ENCODE measurements at regions not wholly inside any gene's neighbourhood (a gene's known extent, or its start where the extent isn't known, plus 50 kb on each side); places are given as distances from the start of the nearest gene placed in this dataset.

DNA sequence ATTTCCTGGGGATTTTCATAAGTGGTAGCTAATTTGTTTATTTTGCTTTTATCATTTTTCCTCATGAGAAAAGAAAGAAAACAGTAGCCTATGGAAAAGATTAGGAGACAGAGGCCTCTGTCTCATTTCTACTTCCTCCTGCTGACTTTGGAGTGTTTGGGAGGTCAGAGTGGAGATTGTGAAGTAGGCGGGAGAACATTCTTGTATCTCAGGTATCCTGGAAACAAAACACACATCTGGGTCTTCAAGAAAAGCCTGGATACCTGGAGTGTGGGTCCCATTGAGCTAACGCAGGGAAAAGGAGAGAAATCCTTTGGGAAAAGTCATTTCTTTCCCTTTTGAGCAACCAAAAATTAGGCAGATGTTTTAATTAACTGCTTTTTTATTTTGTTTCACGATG, 161.5 kb upstream of the DMAC1 start:
- TF ChIP-seq, protein P1, sequence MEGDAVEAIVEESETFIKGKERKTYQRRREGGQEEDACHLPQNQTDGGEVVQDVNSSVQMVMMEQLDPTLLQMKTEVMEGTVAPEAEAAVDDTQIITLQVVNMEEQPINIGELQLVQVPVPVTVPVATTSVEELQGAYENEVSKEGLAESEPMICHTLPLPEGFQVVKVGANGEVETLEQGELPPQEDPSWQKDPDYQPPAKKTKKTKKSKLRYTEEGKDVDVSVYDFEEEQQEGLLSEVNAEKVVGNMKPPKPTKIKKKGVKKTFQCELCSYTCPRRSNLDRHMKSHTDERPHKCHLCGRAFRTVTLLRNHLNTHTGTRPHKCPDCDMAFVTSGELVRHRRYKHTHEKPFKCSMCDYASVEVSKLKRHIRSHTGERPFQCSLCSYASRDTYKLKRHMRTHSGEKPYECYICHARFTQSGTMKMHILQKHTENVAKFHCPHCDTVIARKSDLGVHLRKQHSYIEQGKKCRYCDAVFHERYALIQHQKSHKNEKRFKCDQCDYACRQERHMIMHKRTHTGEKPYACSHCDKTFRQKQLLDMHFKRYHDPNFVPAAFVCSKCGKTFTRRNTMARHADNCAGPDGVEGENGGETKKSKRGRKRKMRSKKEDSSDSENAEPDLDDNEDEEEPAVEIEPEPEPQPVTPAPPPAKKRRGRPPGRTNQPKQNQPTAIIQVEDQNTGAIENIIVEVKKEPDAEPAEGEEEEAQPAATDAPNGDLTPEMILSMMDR (IDR thresholded peaks at IDR 0.05; ENCODE audit: insufficient read depth in 1 of 2, low read depth in 1 of 2, low read length in 1 of 2, severe bottlenecking in 1 of 2, unreplicated experiment in 1 of 2): no peak
- no peak overlapping the region for H3K27ac Mint-ChIP-seq (ENCODE audit: unreplicated experiment)
- H3K9me3 Mint-ChIP-seq (ENCODE audit: unreplicated experiment): peaks cover 9% of the 10 kb centered on the region
- ChIA-PET POLR2A (no interaction called here), CTCF (no interaction called here)
- no peaks in the 10 kb centered on the region for H3K27me3 ChIP-seq (replicated peaks; ENCODE audit: control insufficient read depth, insufficient read depth, low read length)
- H3K4me3 Mint-ChIP-seq (ENCODE audit: unreplicated experiment): no peak overlapping the region
- BruUV-seq (replicated peaks): no TSS peak
- no peaks in the 10 kb centered on the region for H3K9me3 ChIP-seq
- no peaks in the 10 kb centered on the region for H3K36me3 Mint-ChIP-seq (ENCODE audit: insufficient read depth, unreplicated experiment)
- H3K27me3 Mint-ChIP-seq (ENCODE audit: insufficient read depth, unreplicated experiment): no peaks in the 10 kb centered on the region
- intact Hi-C loops (cut with micrococcal nuclease; ENCODE audit: unreplicated experiment): no loop called here
- no peak for DNase-seq
- H3K4me1 ChIP-seq: no peaks in the 10 kb centered on the region
- H3K36me3 ChIP-seq (ENCODE audit: control insufficient read depth, insufficient read depth, low read length): no peaks in the 10 kb centered on the region
- H3K4me1 Mint-ChIP-seq (ENCODE audit: low read depth, unreplicated experiment): no peaks in the 10 kb centered on the region
- H3K4me3 ChIP-seq (ENCODE audit: low read depth, low read length): no peak overlapping the region

DNA sequence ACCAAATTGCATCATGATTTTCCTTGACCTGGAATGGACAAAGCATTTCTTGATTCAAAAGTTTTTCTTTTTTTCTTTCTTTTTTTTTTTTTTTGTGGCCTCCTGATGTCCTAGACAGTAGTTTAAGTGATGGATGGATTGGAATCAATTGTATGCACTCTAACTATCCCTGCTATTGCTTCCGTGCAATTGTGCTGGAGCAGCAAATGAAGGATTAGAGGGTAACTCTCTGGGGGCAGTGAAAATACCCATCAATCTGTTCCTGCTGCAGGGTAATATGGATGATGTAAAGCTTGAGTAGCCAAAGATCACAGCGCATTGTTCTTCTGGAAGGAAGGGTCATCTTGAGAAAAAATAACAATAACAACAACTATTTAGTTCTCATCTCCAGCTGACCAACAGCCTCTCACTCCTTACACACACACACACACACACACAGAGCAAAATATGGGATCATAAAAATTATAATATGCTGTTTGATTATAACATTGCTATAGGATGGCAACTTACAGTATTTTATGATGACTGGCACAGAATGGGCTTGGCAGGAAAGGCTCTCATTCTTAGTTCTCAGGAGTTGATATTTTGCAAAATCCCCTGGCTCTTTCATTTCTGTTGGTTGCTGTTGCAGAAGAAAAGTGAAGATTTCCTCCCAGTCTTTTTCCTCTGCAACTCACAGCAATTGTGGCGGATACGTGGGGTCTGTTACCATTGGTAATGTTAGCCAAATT, 160.9 kb upstream of the DMAC1 start:
- H3K27ac Mint-ChIP-seq (ENCODE audit: unreplicated experiment): no peak overlapping the region
- H3K4me3 Mint-ChIP-seq (ENCODE audit: unreplicated experiment): no peak overlapping the region
- CTCF ChIA-PET: no interaction called here

DNA sequence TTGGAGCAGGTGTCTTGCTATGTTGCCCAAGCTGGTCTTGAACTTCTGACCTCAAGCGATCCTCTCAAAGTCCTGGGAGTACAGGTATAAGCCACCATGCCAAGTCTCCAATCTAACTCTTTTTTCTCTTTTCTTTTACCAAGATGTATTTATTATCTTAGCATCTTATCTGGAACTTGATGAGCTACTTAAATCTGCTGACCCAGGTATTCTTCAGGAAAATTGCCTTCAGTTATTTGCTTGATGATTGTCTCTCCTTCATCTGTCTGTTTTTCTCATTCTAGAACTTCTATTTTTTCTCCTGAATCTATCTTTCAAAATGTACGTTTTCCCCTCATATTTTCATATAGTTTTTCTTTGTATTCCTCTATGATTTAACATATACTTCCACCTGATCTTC, 158.2 kb upstream of the DMAC1 start:
- Mint-ChIP-seq H3K4me3 (ENCODE audit: unreplicated experiment) (no peak overlapping the region), H3K9me3 (ENCODE audit: unreplicated experiment) (no peaks in the 10 kb centered on the region), H3K27me3 (ENCODE audit: insufficient read depth, unreplicated experiment) (no peaks in the 10 kb centered on the region), H3K36me3 (ENCODE audit: insufficient read depth, unreplicated experiment) (no peaks in the 10 kb centered on the region), H3K27ac (ENCODE audit: unreplicated experiment) (no peak overlapping the region), H3K4me1 (ENCODE audit: low read depth, unreplicated experiment) (no peaks in the 10 kb centered on the region)
- Histone ChIP-seq H3K9me3 (no peaks in the 10 kb centered on the region), H3K4me3 (ENCODE audit: low read depth, low read length) (no peak overlapping the region), H3K4me1 (no peaks in the 10 kb centered on the region), H3K36me3 (ENCODE audit: control insufficient read depth, insufficient read depth, low read length) (no peaks in the 10 kb centered on the region), H3K27me3 (replicated peaks; ENCODE audit: control insufficient read depth, insufficient read depth, low read length) (no peaks in the 10 kb centered on the region)
- TF ChIP-seq, protein P1 (IDR thresholded peaks at IDR 0.05; ENCODE audit: insufficient read depth in 1 of 2, low read depth in 1 of 2, low read length in 1 of 2, severe bottlenecking in 1 of 2, unreplicated experiment in 1 of 2): no peak
- intact Hi-C loops (cut with micrococcal nuclease; ENCODE audit: unreplicated experiment): no loop called here
- BruUV-seq (replicated peaks): no TSS peak
- ChIA-PET POLR2A (no interaction called here), CTCF (no interaction called here)
- no peak for DNase-seq

More for the DNA sequence above, 160.9 kb upstream of the DMAC1 start:
- intact Hi-C loops (cut with micrococcal nuclease; ENCODE audit: unreplicated experiment): no loop called here
- Histone ChIP-seq H3K4me3 (ENCODE audit: low read depth, low read length) (no peak overlapping the region), H3K36me3 (ENCODE audit: control insufficient read depth, insufficient read depth, low read length) (no peaks in the 10 kb centered on the region), H3K4me1 (no peaks in the 10 kb centered on the region), H3K9me3 (no peaks in the 10 kb centered on the region), H3K27me3 (replicated peaks; ENCODE audit: control insufficient read depth, insufficient read depth, low read length) (no peaks in the 10 kb centered on the region)
- Mint-ChIP-seq H3K27me3 (ENCODE audit: insufficient read depth, unreplicated experiment) (no peaks in the 10 kb centered on the region), H3K9me3 (ENCODE audit: unreplicated experiment) (peaks cover 9% of the 10 kb centered on the region), H3K4me1 (ENCODE audit: low read depth, unreplicated experiment) (no peaks in the 10 kb centered on the region), H3K36me3 (ENCODE audit: insufficient read depth, unreplicated experiment) (no peaks in the 10 kb centered on the region)
- TF ChIP-seq, protein P1 (IDR thresholded peaks at IDR 0.05; ENCODE audit: insufficient read depth in 1 of 2, low read depth in 1 of 2, low read length in 1 of 2, severe bottlenecking in 1 of 2, unreplicated experiment in 1 of 2): no peak
- POLR2A ChIA-PET: no interaction called here
- BruUV-seq (replicated peaks): no TSS peak
- DNase-seq: no peak
